Stimulated activated CD4-positive, alpha-beta T cell treated with anti-CD3 and anti-CD28 coated beads, Interleukin-4, amount 100 ng/mL, for 24 hours (primary cell): ENCODE measurements at regions not wholly inside any gene's neighbourhood (a gene's known extent, or its start where the extent isn't known, plus 50 kb on each side); places are given as distances from the start of the nearest gene placed in this dataset.
"Not testable (repeated sequence)": the region's sequence is repeated elsewhere in the genome, so short reads cannot be mapped to it uniquely, and the experiment has no call there.

Experiments used
- DNase-seq: peaks from one replicate; pipeline ENCODE4 v3.0.0-alpha.2; 2020

GRCh38 chr4:81314897-81315470 lies 100.0 kb upstream of the PRKG2 start:
- DNase-seq, result no peak

GRCh38 chr4:81314196-81314896 lies 99.3 kb upstream of the PRKG2 start:
- DNase-seq, result no peak

GRCh38 chr4:81307991-81308390 lies 93.0 kb upstream of the PRKG2 start:
- no peak for DNase-seq

- DNase-seq, result no peak
Measured at GRCh38 chr4:81304871-81305270, 89.8 kb upstream of the PRKG2 start.

GRCh38 chr4:81300352-81300751 lies 85.3 kb upstream of the PRKG2 start:
- not testable (repeated sequence) for DNase-seq

GRCh38 chr4:81290813-81291212 lies 75.8 kb upstream of the PRKG2 start:
- DNase-seq, result no peak

DNA sequence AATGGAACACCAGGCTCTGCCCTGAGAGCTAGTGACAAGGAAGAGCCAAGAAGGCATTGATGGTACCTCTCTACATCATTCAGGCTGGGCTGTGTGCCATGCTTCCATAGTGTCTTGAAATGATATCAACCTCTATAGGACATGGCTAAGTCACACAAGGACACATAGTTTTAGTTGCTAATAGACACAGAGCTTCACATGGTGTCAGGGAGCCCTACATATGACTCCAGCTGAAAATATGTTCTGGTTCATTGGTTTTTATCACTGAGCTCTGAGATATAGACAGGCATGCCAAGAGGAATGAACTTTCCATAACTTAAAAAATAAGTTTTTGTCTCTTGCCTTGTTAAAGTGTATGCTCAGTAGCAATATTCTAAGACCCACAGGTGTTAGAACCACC lies 72.1 kb upstream of the PRKG2 start:
- no peak for DNase-seq

- no peak for DNase-seq
Measured at GRCh38 chr4:81282131-81282530, 67.1 kb upstream of the PRKG2 start.

- DNase-seq, result no peak
Measured at GRCh38 chr4:81274460-81274859, 59.4 kb upstream of the PRKG2 start.

DNA sequence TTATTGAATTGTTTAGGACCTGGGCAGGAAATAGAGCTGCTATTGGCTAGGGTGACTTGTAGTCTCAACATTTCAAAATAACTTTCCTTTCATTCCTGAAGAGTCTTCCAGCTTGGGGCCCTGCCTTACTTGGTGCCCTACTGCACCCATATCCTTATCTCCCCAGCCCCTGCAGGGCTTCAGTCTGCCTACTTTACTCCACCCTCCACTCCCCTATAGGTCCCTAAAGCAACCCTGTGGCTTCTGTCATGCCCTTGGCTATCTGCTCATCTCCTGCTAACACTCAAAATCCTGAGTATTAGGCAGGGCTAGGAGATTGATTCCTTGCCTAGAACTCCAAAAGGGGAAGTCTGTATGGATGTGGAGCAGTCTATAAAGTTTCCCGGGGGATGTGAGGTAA lies 57.6 kb upstream of the PRKG2 start:
- no peak for DNase-seq
